ENCODE measurements at regions not wholly inside any gene's neighbourhood (a gene's known extent, or its start where the extent isn't known, plus 50 kb on each side); places are given as distances from the start of the nearest gene placed in this dataset.

DNA sequence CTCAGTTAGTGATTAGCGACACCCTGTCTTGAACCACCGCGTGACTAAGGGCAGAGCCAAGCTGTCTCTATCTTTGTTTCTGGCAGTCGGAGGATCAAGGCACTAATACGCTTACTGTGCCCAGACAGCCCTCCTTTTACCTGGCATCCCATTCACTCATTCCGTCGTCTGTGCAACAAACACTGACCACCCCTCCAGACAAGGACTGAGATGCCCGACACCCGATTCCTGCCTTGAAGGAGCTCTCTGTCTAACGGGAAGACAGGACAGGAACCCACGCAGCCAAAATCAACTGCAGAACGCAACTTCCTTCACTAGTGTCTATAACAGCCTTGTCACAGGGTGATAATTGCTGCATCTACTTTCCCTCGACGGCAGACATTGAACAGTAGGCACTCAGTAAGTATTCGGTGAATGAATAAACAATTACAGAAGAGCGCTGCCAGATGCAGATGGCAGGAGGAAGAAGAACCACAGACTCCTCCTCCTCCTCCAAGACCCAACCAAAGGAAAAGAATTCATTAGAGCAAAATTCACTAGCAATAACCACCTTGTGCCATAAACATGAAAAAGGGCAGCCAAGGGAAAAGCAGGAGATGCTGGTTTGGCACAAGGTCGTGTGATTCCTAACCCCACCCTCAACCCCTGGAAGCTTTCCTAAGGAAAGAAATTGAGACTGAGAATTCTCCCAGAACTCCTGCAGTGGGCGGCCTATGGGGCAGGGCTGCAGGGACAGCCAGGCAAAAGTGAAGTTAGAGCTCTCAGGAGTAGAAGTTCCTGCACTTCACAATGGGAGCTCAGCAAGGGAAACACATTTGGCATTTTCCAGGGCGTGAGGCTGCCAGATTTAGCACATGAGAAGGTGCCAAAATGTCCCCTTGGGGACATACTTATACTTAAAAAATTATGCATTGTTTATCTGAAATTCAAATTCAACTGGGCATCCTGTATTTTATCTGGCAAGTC is 186.6 kb upstream of the DIO3 start:
- no peak for DNase-seq (ENCODE audit: low read depth)
- no peak overlapping the region for H3K4me3 ChIP-seq (ENCODE audit: low read depth, low read length)
- TF ChIP-seq, protein P1, sequence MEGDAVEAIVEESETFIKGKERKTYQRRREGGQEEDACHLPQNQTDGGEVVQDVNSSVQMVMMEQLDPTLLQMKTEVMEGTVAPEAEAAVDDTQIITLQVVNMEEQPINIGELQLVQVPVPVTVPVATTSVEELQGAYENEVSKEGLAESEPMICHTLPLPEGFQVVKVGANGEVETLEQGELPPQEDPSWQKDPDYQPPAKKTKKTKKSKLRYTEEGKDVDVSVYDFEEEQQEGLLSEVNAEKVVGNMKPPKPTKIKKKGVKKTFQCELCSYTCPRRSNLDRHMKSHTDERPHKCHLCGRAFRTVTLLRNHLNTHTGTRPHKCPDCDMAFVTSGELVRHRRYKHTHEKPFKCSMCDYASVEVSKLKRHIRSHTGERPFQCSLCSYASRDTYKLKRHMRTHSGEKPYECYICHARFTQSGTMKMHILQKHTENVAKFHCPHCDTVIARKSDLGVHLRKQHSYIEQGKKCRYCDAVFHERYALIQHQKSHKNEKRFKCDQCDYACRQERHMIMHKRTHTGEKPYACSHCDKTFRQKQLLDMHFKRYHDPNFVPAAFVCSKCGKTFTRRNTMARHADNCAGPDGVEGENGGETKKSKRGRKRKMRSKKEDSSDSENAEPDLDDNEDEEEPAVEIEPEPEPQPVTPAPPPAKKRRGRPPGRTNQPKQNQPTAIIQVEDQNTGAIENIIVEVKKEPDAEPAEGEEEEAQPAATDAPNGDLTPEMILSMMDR (conservative IDR thresholded peaks at IDR 0.05; ENCODE audit: low read depth, low read length): no peak

- TF ChIP-seq, protein P1 (conservative IDR thresholded peaks at IDR 0.05; ENCODE audit: low read depth, low read length): no peak
- DNase-seq (ENCODE audit: low read depth): no peak
- no peak overlapping the region for H3K4me3 ChIP-seq (ENCODE audit: low read depth, low read length)
These were observed 184.2 kb upstream of the DIO3 start for GRCh38 chr14:101377069-101377468.

DNA sequence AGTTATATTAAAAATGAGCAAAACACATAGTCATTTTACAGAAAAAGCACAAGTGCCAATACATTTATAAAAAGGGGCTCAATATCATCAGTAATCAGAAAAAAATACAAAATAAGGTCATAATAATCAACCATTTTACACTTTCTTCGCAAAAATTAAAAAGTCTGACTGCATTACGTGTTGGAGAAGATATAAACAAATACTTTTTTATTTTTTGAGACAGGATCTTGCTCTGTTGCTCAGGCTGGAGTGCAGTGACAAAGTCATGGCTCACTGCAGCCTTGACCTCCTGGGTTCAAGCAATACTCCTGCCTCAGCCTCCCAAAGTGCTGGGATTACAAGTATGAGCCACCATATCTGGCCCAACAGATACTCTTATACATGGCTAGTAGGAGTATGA is 181.5 kb upstream of the DIO3 start:
- H3K4me3 ChIP-seq (ENCODE audit: low read depth, low read length): no peak overlapping the region
- DNase-seq (ENCODE audit: low read depth): no peak
- TF ChIP-seq, protein P1 (conservative IDR thresholded peaks at IDR 0.05; ENCODE audit: low read depth, low read length): no peak

- TF ChIP-seq, protein P1 (conservative IDR thresholded peaks at IDR 0.05; ENCODE audit: low read depth, low read length): no peak
- DNase-seq (ENCODE audit: low read depth): no peak
- no peak overlapping the region for H3K4me3 ChIP-seq (ENCODE audit: low read depth, low read length)
These were observed 180.8 kb upstream of the DIO3 start for GRCh38 chr14:101380512-101380911.

DNA sequence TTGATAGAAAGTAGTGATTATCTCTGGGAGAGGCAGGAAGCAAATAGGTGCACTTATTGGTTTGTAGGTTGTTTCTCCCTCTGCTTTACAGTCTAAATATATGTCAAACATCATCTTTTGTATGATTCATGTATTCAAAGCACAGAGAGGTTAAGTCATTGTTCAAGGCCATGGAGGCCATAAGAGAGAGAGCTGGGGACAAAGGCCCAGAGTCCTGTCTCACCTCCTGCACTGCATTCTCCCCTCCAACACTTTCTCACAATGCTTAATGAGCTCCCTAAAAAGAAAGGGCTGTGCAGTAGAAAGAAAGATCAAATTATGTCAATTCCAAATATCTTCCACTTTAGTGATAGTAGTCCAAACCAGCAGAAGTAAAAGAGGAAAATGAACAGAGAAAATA is 180.4 kb upstream of the DIO3 start:
- no peak overlapping the region for H3K4me3 ChIP-seq (ENCODE audit: low read depth, low read length)
- TF ChIP-seq, protein P1 (conservative IDR thresholded peaks at IDR 0.05; ENCODE audit: low read depth, low read length): no peak
- DNase-seq (ENCODE audit: low read depth): no peak

DNA sequence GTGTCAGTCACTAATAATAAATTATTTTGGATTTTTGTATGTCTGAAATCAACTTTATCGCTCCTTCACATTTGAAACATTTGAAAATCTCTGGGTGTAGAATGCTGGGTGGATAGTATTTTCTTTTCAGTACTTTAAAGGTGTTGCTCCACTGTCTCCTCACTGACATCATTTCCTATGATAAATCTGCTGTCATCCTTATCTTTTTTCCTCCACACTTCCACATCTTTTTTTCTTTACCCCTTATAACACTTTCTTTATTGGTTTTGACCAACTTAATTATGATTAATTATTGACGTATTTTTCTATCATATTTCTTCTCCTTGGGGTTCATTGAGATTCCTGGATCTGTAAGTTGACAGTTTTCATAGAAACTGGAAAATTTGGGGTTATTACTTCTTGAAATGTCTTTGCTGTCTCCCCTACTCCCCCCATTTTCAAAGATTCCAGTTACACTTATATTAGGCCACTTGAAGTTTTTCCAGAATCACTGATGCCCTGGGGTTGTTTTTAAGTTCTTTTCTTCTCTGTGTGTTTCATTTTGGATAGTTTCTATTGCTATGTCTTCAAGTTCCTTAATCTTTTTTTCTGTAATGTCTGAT is 177.5 kb upstream of the DIO3 start:
- DNase-seq (ENCODE audit: low read depth): no peak
- no peak overlapping the region for H3K4me3 ChIP-seq (ENCODE audit: low read depth, low read length)
- TF ChIP-seq, protein P1 (conservative IDR thresholded peaks at IDR 0.05; ENCODE audit: low read depth, low read length): no peak

Measured in choroid plexus epithelial cell (primary cell).